Mesendoderm (in vitro differentiated cells): ENCODE measurements at regions not wholly inside any gene's neighbourhood (a gene's known extent, or its start where the extent isn't known, plus 50 kb on each side); places are given as distances from the start of the nearest gene placed in this dataset.

Source experiments
- DNase-seq: peaks from one replicate; pipeline ENCODE4 v3.0.0; 2013
- H2AK5ac ChIP-seq: 2 replicates; pipeline ENCODE4 v1.6.1; 2013; ENCODE audit warnings: low read length, inconsistent platforms
- H2BK120ac ChIP-seq: 2 replicates; pipeline ENCODE4 v1.6.1; 2013; ENCODE audit warnings: low read depth, mild to moderate bottlenecking, low read length, moderate library complexity, mixed read lengths
- H2BK15ac ChIP-seq: replicated peaks from 2 replicates; pipeline ENCODE4 v1.6.1; 2013; ENCODE audit warnings: low read depth, mild to moderate bottlenecking, moderate library complexity
- H2BK5ac ChIP-seq: 2 replicates; pipeline ENCODE4 v1.6.1; 2013; ENCODE audit warnings: low read length, inconsistent platforms
- H3K18ac ChIP-seq: 2 replicates; pipeline ENCODE4 v1.6.1; 2013; ENCODE audit warnings: mild to moderate bottlenecking, low read length, mixed read lengths
- H3K23ac ChIP-seq: one replicate; pipeline ENCODE4 v1.6.1; 2013; ENCODE audit warnings: low read length
- H3K27ac ChIP-seq: 2 replicates; pipeline ENCODE4 v1.5.1; 2013; ENCODE audit warnings: low read depth, mild to moderate bottlenecking, inconsistent platforms, low read length, moderate library complexity
- H3K27me3 ChIP-seq: 2 replicates; pipeline ENCODE4 v1.6.1; 2013; ENCODE audit warnings: low read length, control low read depth, mild to moderate bottlenecking, inconsistent platforms; ENCODE audit not compliant: insufficient read depth, poor library complexity
- H3K36me3 ChIP-seq: 2 replicates; pipeline ENCODE4 v1.6.1; 2013; ENCODE audit warnings: low read length, inconsistent platforms; ENCODE audit not compliant: control insufficient read depth, insufficient read depth
- H3K4ac ChIP-seq: one replicate; pipeline ENCODE4 v1.6.1; 2013; ENCODE audit warnings: low read depth, mild to moderate bottlenecking, low read length, moderate library complexity
- H3K4me1 ChIP-seq: 2 replicates; pipeline ENCODE4 v1.6.1; 2013; ENCODE audit warnings: low read depth, low read length, inconsistent platforms; ENCODE audit not compliant: control insufficient read depth
- H3K4me2 ChIP-seq: 2 replicates; pipeline ENCODE4 v1.6.1; 2013; ENCODE audit warnings: low read length
- H3K4me3 ChIP-seq: 2 replicates; pipeline ENCODE4 v1.5.1; 2013; ENCODE audit warnings: mild to moderate bottlenecking, low read length
- H3K56ac ChIP-seq: one replicate; pipeline ENCODE4 v1.6.1; 2013; ENCODE audit warnings: low read length
- H3K79me1 ChIP-seq: 2 replicates; pipeline ENCODE4 v1.6.1; 2013; ENCODE audit warnings: low read length, inconsistent platforms
- H3K79me2 ChIP-seq: 2 replicates; pipeline ENCODE4 v1.6.1; 2013; ENCODE audit warnings: mild to moderate bottlenecking, low read length; ENCODE audit not compliant: control insufficient read depth, insufficient read depth
- H3K9ac ChIP-seq: 2 replicates; pipeline ENCODE4 v1.6.1; 2013; ENCODE audit warnings: low read length, inconsistent platforms
- H4K5ac ChIP-seq: one replicate; pipeline ENCODE4 v1.6.1; 2013; ENCODE audit warnings: low read length
- H4K8ac ChIP-seq: one replicate; pipeline ENCODE4 v1.6.1; 2013; ENCODE audit warnings: low read depth, mild to moderate bottlenecking, control low read depth, low read length, moderate library complexity
- WGBS: extraction: QIAGEN DNeasy Blood & Tissue Kit; methylation state at CpG from one replicate; pipeline ENCODE4 v1.1.7; 2013; ENCODE audit warnings: low lambda C conversion rate, missing lambda C conversion rate; ENCODE audit not compliant: insufficient coverage; ENCODE audit errors: extremely low coverage; 5-methylcytosine and 5-hydroxymethylcytosine counted together

DNA sequence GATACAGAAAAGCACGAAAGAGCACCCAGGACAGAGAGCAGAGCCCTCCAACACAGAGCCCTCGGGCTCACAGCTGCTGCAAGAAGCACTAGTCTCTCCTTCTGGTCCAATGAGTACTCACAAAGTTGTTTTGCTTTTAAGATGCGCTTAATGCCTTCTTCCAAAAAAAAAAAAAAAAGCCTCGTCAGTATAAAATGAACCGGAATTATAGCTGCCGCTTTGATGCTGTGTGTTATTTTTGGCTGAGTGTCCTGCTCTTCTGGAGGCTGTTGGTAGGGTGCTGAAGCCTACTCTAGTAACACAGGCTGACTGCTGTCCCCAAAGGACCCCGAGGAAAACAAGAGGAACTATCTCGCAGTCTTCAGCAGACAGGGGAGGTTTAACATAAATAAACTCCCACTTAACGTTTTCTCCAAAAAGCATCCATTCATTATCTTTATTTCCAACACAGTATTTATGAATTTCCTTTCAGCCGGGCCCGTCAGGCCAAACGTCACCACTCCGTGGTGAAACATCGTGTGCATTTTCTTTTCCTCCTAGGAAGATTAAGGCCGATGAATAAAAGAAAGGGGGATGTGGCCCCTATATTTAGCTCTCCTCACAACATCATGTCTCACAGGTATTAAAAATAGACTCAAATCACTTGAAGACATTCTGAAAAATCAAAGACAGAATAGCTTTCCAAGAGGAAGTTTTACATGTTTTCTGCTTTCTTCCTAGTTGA lies 213.7 kb upstream of the PPARGC1A start:
- Histone ChIP-seq H3K79me1 (no peaks in the 10 kb centered on the region), H3K79me2 (no peaks in the 10 kb centered on the region), H3K56ac (no peak overlapping the region), H3K27ac (no peak overlapping the region), H4K8ac (no peak overlapping the region), H3K27me3 (no peaks in the 10 kb centered on the region), H3K4me1 (no peaks in the 10 kb centered on the region), H3K23ac (no peak overlapping the region), H3K4ac (no peak overlapping the region), H2BK120ac (no peak overlapping the region), H3K36me3 (no peaks in the 10 kb centered on the region), H3K9ac (no peak overlapping the region), H3K4me2 (no peak overlapping the region), H2BK5ac (no peak overlapping the region), H2BK15ac (no peak overlapping the region), H2AK5ac (no peak overlapping the region), H4K5ac (no peak overlapping the region), H3K18ac (no peak overlapping the region), H3K4me3 (no peak overlapping the region)
- no CpG with 5 or more reads among the region's 15 CpGs for WGBS
- no peak for DNase-seq

DNA sequence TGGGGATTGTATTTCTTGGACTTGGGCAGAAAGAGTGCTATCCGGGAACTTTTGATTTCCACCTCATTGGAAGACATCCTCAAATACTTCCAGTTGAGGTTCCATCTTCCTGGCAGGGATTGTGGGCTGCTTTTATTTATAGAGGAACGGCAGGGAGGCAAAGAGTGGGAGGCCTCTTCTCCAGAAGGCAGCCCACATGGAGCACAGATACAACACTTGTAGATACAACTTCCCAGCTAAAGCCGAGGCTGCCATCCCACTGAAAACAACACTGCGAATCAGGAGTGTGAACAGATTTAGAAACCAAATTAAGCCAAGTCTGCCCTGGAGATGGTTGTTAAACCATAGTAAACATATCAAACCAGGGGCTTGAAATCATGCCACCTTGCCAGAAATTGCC lies 212.8 kb upstream of the PPARGC1A start:
- H3K9ac ChIP-seq: no peak overlapping the region

DNA sequence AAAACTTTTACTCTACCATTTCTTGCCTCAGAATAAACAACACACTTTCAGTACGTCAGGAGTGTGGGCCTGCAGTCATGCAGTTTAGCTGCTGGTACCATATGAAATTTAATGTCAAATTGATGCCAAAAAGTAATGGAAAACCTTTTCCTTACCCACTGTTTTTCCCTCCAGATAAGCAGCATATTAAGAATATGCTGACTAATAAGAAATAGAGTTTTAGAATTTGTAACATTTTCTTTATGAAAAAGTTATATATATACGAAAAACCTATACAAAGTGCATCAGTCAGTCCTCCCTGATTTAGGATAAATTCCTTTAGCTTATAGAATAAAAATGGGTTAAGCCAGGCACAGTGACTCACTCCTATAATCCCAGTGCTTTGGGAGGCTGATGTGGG lies 206.8 kb upstream of the PPARGC1A start:
- H2BK120ac ChIP-seq: no peak overlapping the region
- peak overlapping the region; percentile 56 for H4K8ac ChIP-seq
- H3K56ac ChIP-seq: no peak overlapping the region
- no peaks in the 10 kb centered on the region for H3K27me3 ChIP-seq
- no peak for DNase-seq
- H3K4ac ChIP-seq: no peak overlapping the region
- H3K9ac ChIP-seq: no peak overlapping the region
- no peaks in the 10 kb centered on the region for H3K79me2 ChIP-seq
- no peak overlapping the region for H2BK5ac ChIP-seq
- H3K4me3 ChIP-seq: no peak overlapping the region
- H2BK15ac ChIP-seq: no peak overlapping the region
- no peak overlapping the region for H3K23ac ChIP-seq
- no peaks in the 10 kb centered on the region for H3K4me1 ChIP-seq
- no peaks in the 10 kb centered on the region for H3K79me1 ChIP-seq
- no peak overlapping the region for H3K4me2 ChIP-seq
- no peaks in the 10 kb centered on the region for H3K36me3 ChIP-seq
- no peak overlapping the region for H3K27ac ChIP-seq
- no peak overlapping the region for H3K18ac ChIP-seq
- no peak overlapping the region for H2AK5ac ChIP-seq
- WGBS: no CpG with 5 or more reads among the region's 2 CpGs
- H4K5ac ChIP-seq: no peak overlapping the region

More for the DNA sequence above, 212.8 kb upstream of the PPARGC1A start:
- Histone ChIP-seq H3K4me3 (no peak overlapping the region), H2BK120ac (no peak overlapping the region), H3K4me1 (no peaks in the 10 kb centered on the region), H2BK5ac (no peak overlapping the region), H3K4me2 (no peak overlapping the region), H2AK5ac (no peak overlapping the region), H3K56ac (no peak overlapping the region), H3K79me1 (no peaks in the 10 kb centered on the region), H4K8ac (no peak overlapping the region), H2BK15ac (no peak overlapping the region), H3K27me3 (no peaks in the 10 kb centered on the region), H3K4ac (no peak overlapping the region), H3K36me3 (no peaks in the 10 kb centered on the region), H3K27ac (no peak overlapping the region), H3K23ac (no peak overlapping the region), H3K18ac (no peak overlapping the region), H3K79me2 (no peaks in the 10 kb centered on the region), H4K5ac (no peak overlapping the region)
- no CpG with 5 or more reads among the region's 4 CpGs for WGBS
- no peak for DNase-seq

DNA sequence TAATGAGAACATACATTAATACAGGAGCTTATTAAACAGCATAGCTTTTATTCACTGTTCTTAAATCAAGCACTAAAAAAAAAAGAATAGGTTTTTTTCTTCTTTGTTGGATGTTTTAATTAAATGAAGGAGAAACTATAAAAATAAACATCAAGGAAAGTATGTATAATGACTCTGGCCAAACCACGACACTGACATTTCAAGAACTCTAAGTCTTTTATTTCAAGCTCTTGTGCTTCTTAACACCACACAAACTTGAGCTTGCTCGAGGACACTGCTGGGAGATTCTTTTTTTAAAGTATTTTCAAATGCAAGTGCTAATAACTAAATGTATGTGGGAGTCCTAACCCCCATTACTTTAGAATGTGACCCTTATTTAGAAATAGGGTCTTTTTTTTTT lies 204.9 kb upstream of the PPARGC1A start:
- DNase-seq: no peak
- Histone ChIP-seq H2BK15ac (no peak overlapping the region), H3K4ac (no peak overlapping the region), H3K79me1 (no peaks in the 10 kb centered on the region), H4K8ac (no peak overlapping the region), H3K27ac (no peak overlapping the region), H3K4me3 (no peak overlapping the region), H2BK120ac (no peak overlapping the region), H4K5ac (no peak overlapping the region), H3K56ac (no peak overlapping the region), H3K18ac (no peak overlapping the region), H2AK5ac (no peak overlapping the region), H3K79me2 (no peaks in the 10 kb centered on the region), H3K4me1 (no peaks in the 10 kb centered on the region), H3K23ac (no peak overlapping the region), H2BK5ac (no peak overlapping the region), H3K36me3 (no peaks in the 10 kb centered on the region), H3K9ac (no peak overlapping the region), H3K27me3 (no peaks in the 10 kb centered on the region), H3K4me2 (no peak overlapping the region)
- no CpG with 5 or more reads among the region's 2 CpGs for WGBS

GRCh38 chr4:24093446-24093845 lies 203.6 kb upstream of the PPARGC1A start:
- no peak overlapping the region for H3K9ac ChIP-seq
- H2AK5ac ChIP-seq: no peak overlapping the region

More at GRCh38 chr4:24093446-24093845, 203.6 kb upstream of the PPARGC1A start:
- H2BK15ac ChIP-seq: no peak overlapping the region
- no peak overlapping the region for H3K56ac ChIP-seq
- no peaks in the 10 kb centered on the region for H3K79me1 ChIP-seq
- no peaks in the 10 kb centered on the region for H3K4me1 ChIP-seq
- no peaks in the 10 kb centered on the region for H3K79me2 ChIP-seq
- no peak overlapping the region for H3K4me3 ChIP-seq
- no peak for DNase-seq
- H4K8ac ChIP-seq: no peak overlapping the region
- H3K4me2 ChIP-seq: no peak overlapping the region
- H3K36me3 ChIP-seq: no peaks in the 10 kb centered on the region
- H3K23ac ChIP-seq: no peak overlapping the region
- no peak overlapping the region for H4K5ac ChIP-seq
- no peak overlapping the region for H2BK5ac ChIP-seq
- H2BK120ac ChIP-seq: no peak overlapping the region
- no CpG with 5 or more reads among the region's 2 CpGs for whole genome bisulfite sequencing
- H3K27me3 ChIP-seq: no peaks in the 10 kb centered on the region
- H3K4ac ChIP-seq: no peak overlapping the region
- H3K27ac ChIP-seq: no peak overlapping the region
- no peak overlapping the region for H3K18ac ChIP-seq
